ENCODE measurements at regions not wholly inside any gene's neighbourhood (a gene's known extent, or its start where the extent isn't known, plus 50 kb on each side); places are given as distances from the start of the nearest gene placed in this dataset.

DNA sequence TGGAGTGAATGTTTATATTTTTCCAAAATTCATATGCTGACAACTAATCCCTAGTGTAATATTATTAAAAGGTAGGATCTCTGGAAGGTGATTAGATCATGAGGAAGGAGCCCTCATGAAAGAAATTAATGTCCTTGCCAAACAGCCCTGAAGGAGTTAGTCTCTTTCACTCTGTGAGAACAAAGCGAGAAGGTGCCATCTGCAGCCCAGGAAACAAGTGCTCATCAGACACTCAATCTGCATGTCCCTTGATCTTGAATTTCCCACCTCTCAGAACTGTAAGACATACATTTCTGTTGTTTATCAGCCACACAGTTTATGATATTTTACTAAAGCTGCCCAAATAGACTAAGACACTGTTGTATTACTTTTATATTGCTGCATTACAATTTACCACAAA, 1283.4 kb downstream of the PCDH7 start:
- Mint-ChIP-seq H3K4me1 (no peaks in the 10 kb centered on the region), H3K9me3 (no peaks in the 10 kb centered on the region), H3K27me3 (ENCODE audit: low read depth) (no peaks in the 10 kb centered on the region), H3K4me3 (no peak overlapping the region), H3K36me3 (ENCODE audit: low read depth) (no peaks in the 10 kb centered on the region), H3K27ac (no peak overlapping the region)
- TF ChIP-seq, protein P1, sequence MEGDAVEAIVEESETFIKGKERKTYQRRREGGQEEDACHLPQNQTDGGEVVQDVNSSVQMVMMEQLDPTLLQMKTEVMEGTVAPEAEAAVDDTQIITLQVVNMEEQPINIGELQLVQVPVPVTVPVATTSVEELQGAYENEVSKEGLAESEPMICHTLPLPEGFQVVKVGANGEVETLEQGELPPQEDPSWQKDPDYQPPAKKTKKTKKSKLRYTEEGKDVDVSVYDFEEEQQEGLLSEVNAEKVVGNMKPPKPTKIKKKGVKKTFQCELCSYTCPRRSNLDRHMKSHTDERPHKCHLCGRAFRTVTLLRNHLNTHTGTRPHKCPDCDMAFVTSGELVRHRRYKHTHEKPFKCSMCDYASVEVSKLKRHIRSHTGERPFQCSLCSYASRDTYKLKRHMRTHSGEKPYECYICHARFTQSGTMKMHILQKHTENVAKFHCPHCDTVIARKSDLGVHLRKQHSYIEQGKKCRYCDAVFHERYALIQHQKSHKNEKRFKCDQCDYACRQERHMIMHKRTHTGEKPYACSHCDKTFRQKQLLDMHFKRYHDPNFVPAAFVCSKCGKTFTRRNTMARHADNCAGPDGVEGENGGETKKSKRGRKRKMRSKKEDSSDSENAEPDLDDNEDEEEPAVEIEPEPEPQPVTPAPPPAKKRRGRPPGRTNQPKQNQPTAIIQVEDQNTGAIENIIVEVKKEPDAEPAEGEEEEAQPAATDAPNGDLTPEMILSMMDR (IDR thresholded peaks at IDR 0.05; ENCODE audit: unreplicated experiment in 3 of 3), result no peak

DNA sequence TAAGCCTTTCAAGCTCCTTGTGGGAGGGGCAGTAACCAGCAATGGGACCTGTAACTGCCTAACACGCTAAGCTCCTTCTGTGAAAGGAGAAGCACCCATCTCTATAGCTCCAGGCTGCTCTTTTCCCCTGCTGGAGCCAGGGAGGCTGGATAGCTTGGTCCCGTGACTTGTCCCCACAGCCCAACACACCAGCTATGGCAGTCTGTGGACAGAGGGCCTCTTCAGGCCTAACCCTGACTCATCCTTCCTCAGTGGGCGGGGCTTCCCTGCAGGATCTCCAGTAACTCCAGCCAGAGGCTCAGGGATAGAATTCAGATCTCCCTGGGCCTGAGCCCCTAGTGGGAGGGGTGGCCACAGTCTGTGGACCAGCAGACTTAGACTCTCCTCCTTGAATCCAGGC, 1290.1 kb downstream of the PCDH7 start:
- Mint-ChIP-seq H3K4me3 (no peak overlapping the region), H3K9me3 (peaks cover 14% of the 10 kb centered on the region), H3K27ac (no peak overlapping the region), H3K36me3 (ENCODE audit: low read depth) (no peaks in the 10 kb centered on the region), H3K4me1 (no peaks in the 10 kb centered on the region), H3K27me3 (ENCODE audit: low read depth) (no peaks in the 10 kb centered on the region)
- TF ChIP-seq, protein P1 (IDR thresholded peaks at IDR 0.05; ENCODE audit: unreplicated experiment in 3 of 3), result no peak

DNA sequence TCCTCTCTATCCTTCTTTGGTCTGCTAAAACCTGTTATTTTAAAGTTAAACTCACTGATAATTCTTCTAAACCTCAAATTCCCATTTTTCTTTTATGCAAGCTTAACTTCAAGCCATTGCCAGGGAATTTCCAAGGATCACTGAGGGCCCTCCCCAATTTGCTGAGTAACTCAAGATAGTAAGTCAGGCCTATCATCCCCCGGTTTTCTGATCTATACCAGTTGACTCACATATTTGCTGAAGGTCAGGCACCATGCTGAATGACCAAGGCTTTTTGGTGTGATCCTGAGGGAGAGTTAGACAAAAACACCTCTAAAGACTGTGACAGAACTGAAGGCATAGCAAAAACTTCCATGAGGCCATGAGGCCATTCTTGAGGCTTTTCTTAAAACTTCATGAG, 1301.9 kb downstream of the PCDH7 start:
- H3K9me3 Mint-ChIP-seq, result peaks cover 3% of the 10 kb centered on the region
- peaks cover 5% of the 10 kb centered on the region for H3K36me3 Mint-ChIP-seq (ENCODE audit: low read depth)
- TF ChIP-seq, protein P1 (IDR thresholded peaks at IDR 0.05; ENCODE audit: unreplicated experiment in 3 of 3), result no peak
- peak overlapping the region; percentile 71 to 92 (median 91) for H3K27ac Mint-ChIP-seq
- H3K27me3 Mint-ChIP-seq (ENCODE audit: low read depth), result no peaks in the 10 kb centered on the region
- peaks cover 22% of the 10 kb centered on the region for H3K4me1 Mint-ChIP-seq
- no peak overlapping the region for H3K4me3 Mint-ChIP-seq

DNA sequence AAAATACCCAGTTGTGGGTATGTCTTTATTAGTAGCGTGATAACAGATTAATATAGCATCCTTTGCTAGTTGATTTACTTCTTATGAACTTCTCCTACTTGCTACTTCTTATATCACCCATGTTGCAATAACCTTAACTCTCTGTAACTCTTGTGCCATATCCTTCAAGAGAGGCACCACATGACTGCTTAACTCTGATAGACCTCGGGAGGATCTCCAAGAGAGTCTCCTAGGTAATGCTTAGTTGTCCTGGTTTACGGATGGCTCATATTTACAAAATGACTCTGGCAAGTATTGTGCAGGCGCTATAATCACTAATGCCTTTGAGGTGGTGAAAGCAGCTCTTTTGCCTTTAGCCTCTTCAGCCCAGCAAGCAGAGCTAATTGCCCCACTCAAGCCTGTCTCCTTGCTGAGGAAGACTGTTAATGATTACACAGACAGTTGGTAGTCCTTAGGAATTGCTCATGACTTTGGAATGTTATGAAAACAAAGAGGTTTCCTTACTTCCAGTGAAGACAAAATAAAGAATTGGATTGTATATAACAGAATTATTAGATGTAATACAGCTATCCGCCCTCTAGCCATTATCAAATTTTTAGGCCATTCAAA, 1305.8 kb downstream of the PCDH7 start:
- Mint-ChIP-seq H3K9me3 (peaks cover 7% of the 10 kb centered on the region), H3K4me1 (peaks cover 22% of the 10 kb centered on the region), H3K36me3 (ENCODE audit: low read depth) (peaks cover 5% of the 10 kb centered on the region), H3K4me3 (no peak overlapping the region), H3K27ac (peak overlapping the region; percentile 83 to 91 (median 86)), H3K27me3 (ENCODE audit: low read depth) (no peaks in the 10 kb centered on the region)
- TF ChIP-seq, protein P1 (IDR thresholded peaks at IDR 0.05; ENCODE audit: unreplicated experiment in 3 of 3), result no peak

DNA sequence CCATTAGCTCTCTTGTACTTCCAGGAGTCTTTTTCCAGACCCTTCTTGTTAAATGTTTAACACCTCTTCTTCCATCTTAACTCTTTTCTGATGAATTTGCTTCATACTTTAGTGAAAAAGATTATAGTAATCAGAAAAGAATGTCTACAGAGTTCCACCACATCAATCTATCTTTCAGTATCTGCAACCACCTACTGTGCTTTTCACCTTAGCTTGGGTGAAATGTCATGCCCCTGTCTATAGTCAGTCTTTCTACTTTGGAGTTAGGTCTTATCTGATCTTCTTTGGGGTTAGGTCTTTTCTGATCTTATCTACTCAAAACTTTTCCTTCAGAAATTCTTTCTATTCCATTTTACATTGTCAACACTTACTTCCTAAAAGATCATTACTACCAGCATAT, 1310.2 kb downstream of the PCDH7 start:
- Mint-ChIP-seq H3K27ac (peak overlapping the region in 1 of 3 experiments; percentile 57), H3K27me3 (ENCODE audit: low read depth) (no peaks in the 10 kb centered on the region), H3K4me3 (no peak overlapping the region), H3K9me3 (peaks cover 7% of the 10 kb centered on the region), H3K4me1 (peaks cover 8% of the 10 kb centered on the region), H3K36me3 (ENCODE audit: low read depth) (peaks cover 5% of the 10 kb centered on the region)
- TF ChIP-seq, protein P1 (IDR thresholded peaks at IDR 0.05; ENCODE audit: unreplicated experiment in 3 of 3), result no peak

DNA sequence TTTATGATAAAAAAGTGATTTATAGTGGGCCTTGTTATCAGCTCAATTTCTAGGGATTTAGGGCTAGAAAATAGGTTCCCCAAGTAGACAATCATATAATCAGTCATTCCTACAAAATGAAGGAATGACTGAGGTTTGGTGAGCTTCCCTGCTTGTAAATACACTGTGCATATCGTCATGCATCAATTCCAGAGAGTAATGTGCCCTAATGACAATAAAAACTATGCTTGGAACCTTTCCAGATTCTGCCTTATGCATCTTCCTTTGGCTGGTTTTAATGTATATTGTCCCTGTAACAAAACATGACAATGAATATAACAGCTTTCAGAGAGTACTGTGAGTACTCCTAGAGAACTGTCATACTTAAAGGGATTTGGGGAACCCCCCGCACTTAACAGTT, 1310.9 kb downstream of the PCDH7 start:
- no peaks in the 10 kb centered on the region for H3K27me3 Mint-ChIP-seq (ENCODE audit: low read depth)
- H3K9me3 Mint-ChIP-seq, result peaks cover 3% of the 10 kb centered on the region
- no peaks in the 10 kb centered on the region for H3K36me3 Mint-ChIP-seq (ENCODE audit: low read depth)
- no peak overlapping the region for H3K27ac Mint-ChIP-seq
- no peak overlapping the region for H3K4me3 Mint-ChIP-seq
- TF ChIP-seq, protein P1 (IDR thresholded peaks at IDR 0.05; ENCODE audit: unreplicated experiment in 3 of 3), result no peak
- H3K4me1 Mint-ChIP-seq, result peaks cover 4% of the 10 kb centered on the region

All from nephron (organoid).